IPS DF 6.9 (cell line): ENCODE measurements at regions not wholly inside any gene's neighbourhood (a gene's known extent, or its start where the extent isn't known, plus 50 kb on each side); places are given as distances from the start of the nearest gene placed in this dataset.

Experiments
- DNase-seq: peaks from one replicate; pipeline ENCODE4 v3.0.0-alpha.2; 2013; ENCODE audit warnings: low read depth, low spot score
- H3K27ac ChIP-seq: one replicate; pipeline ENCODE4 v1.5.1; 2013; ENCODE audit warnings: low read length, control low read depth
- H3K27me3 ChIP-seq: 2 replicates; pipeline ENCODE4 v1.6.1; 2013; ENCODE audit warnings: mild to moderate bottlenecking, low read length; ENCODE audit not compliant: control insufficient read depth, insufficient read depth
- H3K36me3 ChIP-seq: 2 replicates; pipeline ENCODE4 v1.6.1; 2013; ENCODE audit warnings: low read length; ENCODE audit not compliant: control insufficient read depth, insufficient read depth
- H3K4me1 ChIP-seq: 2 replicates; pipeline ENCODE4 v1.6.1; 2013; ENCODE audit warnings: low read length; ENCODE audit not compliant: control insufficient read depth, insufficient read depth
- H3K4me3 ChIP-seq: 2 replicates; pipeline ENCODE4 v1.5.1; 2013; ENCODE audit warnings: mild to moderate bottlenecking, low read length
- H3K9me3 ChIP-seq: 2 replicates; pipeline ENCODE4 v1.6.1; 2013; ENCODE audit warnings: low read length, inconsistent platforms; ENCODE audit not compliant: control insufficient read depth, insufficient read depth
- WGBS: extraction: QIAGEN DNeasy Blood & Tissue Kit; methylation state at CpG from one replicate; pipeline ENCODE4 v1.1.7; 2013; ENCODE audit warnings: mixed read lengths, missing lambda C conversion rate; ENCODE audit not compliant: insufficient read length, insufficient coverage; 5-methylcytosine and 5-hydroxymethylcytosine counted together

DNA sequence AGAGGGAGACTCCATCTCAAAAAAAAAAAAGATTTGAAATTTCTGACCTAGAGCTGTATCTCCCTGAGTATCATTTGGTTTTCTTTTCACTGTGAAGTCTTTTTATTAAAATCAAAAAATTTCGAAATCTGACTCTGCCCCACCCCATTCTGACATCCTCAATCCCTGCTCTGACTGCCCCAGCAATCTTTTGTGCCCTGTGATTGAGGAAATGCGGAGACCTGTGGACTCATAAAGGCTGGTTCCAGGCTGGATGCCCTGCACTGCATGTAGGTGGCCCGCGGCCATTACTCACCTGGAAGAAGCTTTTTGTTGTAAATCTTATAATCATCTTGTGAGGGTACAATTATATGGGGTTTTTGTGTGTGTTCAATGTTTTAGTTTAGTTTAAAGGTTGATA, 147.3 kb upstream of the SEMA6D start:
- Histone ChIP-seq H3K27ac (no peak overlapping the region), H3K27me3 (no peaks in the 10 kb centered on the region), H3K4me1 (no peaks in the 10 kb centered on the region), H3K36me3 (no peaks in the 10 kb centered on the region), H3K9me3 (no peaks in the 10 kb centered on the region), H3K4me3 (no peak overlapping the region)
- no CpG with 5 or more reads among the region's 4 CpGs for WGBS
- no peak for DNase-seq

DNA sequence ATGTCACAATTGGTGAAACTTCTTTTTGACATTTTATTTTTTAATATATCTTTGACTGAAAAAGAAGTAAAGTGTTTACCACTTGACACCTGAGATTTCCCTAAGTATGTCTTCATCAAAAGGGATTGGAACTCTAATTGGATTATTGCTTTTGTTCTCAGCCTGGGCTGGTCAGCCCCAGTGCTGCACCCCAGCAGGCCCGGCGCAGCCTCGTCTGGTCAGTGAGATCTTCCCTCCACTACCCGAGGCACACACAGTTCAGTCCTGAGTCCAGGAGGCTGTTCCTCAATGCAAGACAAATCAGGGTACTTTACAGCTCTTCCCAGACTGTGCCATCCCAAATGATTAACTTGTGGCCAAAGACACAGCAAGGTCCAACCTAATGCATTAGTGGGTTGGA, 146.9 kb upstream of the SEMA6D start:
- WGBS: no CpG with 5 or more reads among the region's 4 CpGs

DNA sequence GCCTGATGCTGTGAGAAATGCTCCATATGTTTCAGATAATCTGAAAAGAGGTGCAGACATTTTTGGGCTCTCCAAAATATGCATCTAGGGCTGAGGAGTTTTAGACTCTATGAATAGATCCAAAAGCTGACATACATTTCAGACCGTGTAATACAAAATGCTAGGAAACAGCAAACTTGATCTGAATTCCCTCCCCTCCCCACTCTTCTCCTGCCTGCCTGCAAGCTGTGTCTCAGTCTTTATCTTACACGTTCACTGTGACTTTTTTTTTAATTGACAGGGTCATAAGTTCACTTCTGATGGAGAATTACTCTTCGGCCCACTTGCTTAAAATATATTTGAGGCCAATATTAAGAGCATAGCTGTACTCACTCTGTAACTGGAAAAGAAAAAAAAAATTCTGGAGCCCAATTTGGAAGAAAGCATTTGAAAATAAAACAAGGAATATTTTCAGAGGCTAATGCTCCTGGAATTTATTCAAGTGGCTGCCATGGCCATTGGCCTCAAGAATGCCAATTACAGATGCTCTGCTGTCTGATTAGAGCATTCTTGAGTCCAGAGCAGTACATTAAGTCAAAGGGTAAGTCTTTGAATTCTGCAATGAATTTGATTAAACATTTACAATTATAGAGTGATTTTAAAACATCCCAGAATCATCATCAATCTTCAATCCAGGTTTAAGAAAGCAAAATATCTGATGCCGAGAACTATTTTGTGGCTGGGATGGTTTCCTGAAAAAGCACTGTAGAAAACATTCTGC, 146.2 kb upstream of the SEMA6D start:
- Histone ChIP-seq H3K9me3 (no peaks in the 10 kb centered on the region), H3K4me1 (no peaks in the 10 kb centered on the region), H3K27ac (no peak overlapping the region), H3K27me3 (no peaks in the 10 kb centered on the region), H3K4me3 (no peak overlapping the region), H3K36me3 (no peaks in the 10 kb centered on the region)
- no CpG with 5 or more reads among the region's 4 CpGs for WGBS
- no peak for DNase-seq

More for the DNA sequence above, 146.9 kb upstream of the SEMA6D start:
- Histone ChIP-seq H3K9me3 (no peaks in the 10 kb centered on the region), H3K4me1 (no peaks in the 10 kb centered on the region), H3K36me3 (no peaks in the 10 kb centered on the region), H3K4me3 (no peak overlapping the region), H3K27me3 (no peaks in the 10 kb centered on the region), H3K27ac (no peak overlapping the region)
- no peak for DNase-seq

DNA sequence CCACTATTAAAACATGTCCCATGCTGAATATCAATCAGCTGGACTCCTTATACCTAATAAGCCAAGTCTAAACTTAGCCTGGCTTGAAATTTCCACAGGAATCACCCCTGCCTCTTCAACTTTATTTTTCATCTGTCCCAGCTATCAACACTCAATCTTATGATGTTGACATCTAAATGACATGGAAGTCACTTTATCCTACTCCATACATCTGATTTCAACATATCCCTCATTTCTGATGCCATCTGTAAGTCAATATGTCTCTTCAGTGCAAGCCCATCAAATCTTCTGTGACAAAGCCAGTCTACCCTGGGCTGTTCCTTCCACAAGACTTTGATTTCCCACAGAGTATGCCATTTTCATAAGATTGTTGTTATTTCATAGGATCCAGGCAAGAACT, 143.6 kb upstream of the SEMA6D start:
- Histone ChIP-seq H3K4me3 (no peak overlapping the region), H3K27ac (no peak overlapping the region), H3K4me1 (no peaks in the 10 kb centered on the region), H3K9me3 (no peaks in the 10 kb centered on the region), H3K36me3 (no peaks in the 10 kb centered on the region), H3K27me3 (no peaks in the 10 kb centered on the region)
- no peak for DNase-seq

DNA sequence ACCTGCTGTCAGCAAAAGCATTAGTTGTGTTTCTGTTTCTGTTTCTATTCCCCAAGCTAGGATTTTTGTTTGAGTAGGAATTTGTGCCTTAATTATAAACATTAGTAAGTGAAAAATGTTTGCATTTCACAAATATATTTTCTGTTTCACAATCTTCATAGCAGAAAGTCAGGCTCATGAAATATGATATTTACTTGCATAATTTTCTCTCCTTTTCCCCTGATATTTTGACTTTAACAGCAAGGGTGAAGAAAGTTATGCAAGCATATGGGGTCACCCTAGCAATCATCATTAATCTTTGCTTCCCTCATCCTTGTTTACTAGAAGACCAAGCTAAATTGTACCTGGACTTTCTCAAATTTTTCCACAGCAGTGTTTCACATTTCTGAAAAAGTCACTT, 140.3 kb upstream of the SEMA6D start:
- H3K9me3 ChIP-seq: no peaks in the 10 kb centered on the region
- H3K4me3 ChIP-seq: no peak overlapping the region
- no peak for DNase-seq

DNA sequence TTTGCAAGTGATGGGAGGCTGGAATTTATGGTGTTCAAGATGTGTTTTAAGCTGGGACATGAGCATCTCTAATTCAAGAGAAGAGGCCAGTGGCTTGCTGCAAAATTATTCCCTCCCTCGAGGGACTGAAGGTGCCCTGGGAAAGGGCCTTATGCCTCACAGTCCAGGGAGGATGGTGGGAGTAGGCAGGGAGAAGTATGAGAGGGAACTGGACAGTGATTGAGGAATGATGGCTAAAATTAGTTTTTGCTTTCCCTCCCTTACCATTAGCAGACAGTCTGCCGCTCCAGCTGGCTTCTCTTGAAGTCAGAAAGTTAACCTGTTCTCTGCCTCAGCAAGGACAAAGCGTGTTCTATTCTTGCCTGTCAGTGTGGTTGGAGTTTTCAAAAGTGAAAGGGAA, 139.8 kb upstream of the SEMA6D start:
- no peak for DNase-seq

More for the DNA sequence above, 140.3 kb upstream of the SEMA6D start:
- Histone ChIP-seq H3K27ac (no peak overlapping the region), H3K4me1 (peaks cover 1% of the 10 kb centered on the region; the same call in 1 of the 2 replicates), H3K27me3 (no peaks in the 10 kb centered on the region), H3K36me3 (no peaks in the 10 kb centered on the region)

DNA sequence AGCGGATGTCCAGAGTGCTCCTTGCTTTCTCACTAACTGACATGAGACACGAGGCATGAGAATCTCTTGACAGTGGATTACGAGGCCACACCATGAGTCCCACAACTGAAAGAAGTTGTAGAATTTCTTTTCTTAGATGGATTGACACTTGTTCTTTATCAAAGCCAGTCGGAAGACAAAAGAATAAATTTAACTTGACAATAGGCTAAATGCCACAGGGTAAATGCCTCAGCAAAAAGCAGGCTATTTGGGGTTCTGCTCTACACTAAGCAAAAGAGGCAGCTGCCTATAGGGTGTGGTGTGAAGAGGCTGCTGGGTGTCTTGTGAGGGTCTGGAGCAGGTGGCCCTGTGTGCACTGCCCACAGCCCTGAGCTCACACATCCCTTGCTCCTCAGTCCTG, 135.1 kb upstream of the SEMA6D start:
- no peaks in the 10 kb centered on the region for H3K9me3 ChIP-seq
- H3K4me3 ChIP-seq: no peak overlapping the region
- H3K27ac ChIP-seq: no peak overlapping the region
- peaks cover 6% of the 10 kb centered on the region for H3K4me1 ChIP-seq
- H3K36me3 ChIP-seq: no peaks in the 10 kb centered on the region
- no peaks in the 10 kb centered on the region for H3K27me3 ChIP-seq
- no peak for DNase-seq
- WGBS: no CpG with 5 or more reads among the region's 4 CpGs

More for the DNA sequence above, 139.8 kb upstream of the SEMA6D start:
- WGBS: no CpG with 5 or more reads among the region's 3 CpGs
- Histone ChIP-seq H3K27me3 (no peaks in the 10 kb centered on the region), H3K4me1 (peaks cover 2% of the 10 kb centered on the region; the same call in 1 of the 2 replicates), H3K36me3 (no peaks in the 10 kb centered on the region), H3K4me3 (no peak overlapping the region), H3K9me3 (no peaks in the 10 kb centered on the region), H3K27ac (no peak overlapping the region)

DNA sequence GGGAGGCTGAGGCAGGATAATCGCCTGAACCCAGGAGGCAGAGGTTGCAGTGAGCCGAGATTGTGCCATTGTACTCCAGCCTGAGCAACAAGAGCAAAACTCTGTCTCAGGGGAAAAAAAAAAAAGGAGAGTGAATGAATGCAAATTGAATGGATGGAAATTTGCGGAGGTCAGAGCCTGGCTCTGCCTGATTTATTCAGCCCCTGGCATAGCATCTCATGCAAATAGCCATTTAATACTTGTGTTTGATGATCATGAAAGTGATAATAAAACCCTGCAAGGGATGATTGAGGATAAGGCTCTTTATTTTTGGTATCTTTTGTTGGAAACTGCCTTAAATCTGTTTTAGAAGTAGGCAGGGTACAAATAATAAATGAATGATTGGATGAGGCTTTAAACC, 133.0 kb upstream of the SEMA6D start:
- Histone ChIP-seq H3K9me3 (no peaks in the 10 kb centered on the region), H3K4me3 (no peak overlapping the region), H3K36me3 (no peaks in the 10 kb centered on the region), H3K4me1 (peaks cover 6% of the 10 kb centered on the region), H3K27me3 (no peaks in the 10 kb centered on the region), H3K27ac (no peak overlapping the region)
- no peak for DNase-seq
- WGBS: no CpG with 5 or more reads among the region's 3 CpGs

DNA sequence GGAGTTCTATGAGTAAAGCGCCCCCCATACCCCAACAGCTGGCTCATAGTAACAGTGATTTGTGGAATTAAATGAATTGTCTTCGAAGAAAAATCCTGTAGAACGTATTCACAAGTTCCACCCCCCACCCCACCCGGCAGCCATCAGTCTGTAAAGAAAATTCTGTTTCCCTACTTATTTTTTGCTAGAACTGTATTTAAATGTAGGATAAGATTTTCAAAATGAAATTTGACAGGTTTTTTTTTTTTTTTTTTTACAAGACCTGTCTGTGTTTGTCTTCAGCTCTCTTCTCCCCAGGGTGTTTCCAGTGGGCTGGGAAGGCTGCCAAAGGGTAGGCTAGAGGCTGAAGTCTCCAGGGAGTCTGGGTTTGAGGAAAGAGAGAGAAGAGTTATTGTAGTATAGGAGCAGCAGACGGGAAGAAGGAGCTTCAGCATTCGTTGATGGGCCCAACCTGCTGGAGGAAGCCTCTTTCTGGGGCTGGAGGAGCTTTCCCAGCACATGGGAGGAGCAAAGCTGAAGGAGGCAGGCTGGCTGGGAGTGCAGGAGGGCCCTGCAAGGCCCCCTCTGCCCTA, 130.6 kb upstream of the SEMA6D start:
- H3K4me3 ChIP-seq: no peak overlapping the region
- no peaks in the 10 kb centered on the region for H3K27me3 ChIP-seq
- no peaks in the 10 kb centered on the region for H3K36me3 ChIP-seq
- WGBS: no CpG with 5 or more reads among the region's 6 CpGs
- no peaks in the 10 kb centered on the region for H3K9me3 ChIP-seq
- no peak overlapping the region for H3K27ac ChIP-seq
- DNase-seq: no peak
- H3K4me1 ChIP-seq: peaks cover 6% of the 10 kb centered on the region

DNA sequence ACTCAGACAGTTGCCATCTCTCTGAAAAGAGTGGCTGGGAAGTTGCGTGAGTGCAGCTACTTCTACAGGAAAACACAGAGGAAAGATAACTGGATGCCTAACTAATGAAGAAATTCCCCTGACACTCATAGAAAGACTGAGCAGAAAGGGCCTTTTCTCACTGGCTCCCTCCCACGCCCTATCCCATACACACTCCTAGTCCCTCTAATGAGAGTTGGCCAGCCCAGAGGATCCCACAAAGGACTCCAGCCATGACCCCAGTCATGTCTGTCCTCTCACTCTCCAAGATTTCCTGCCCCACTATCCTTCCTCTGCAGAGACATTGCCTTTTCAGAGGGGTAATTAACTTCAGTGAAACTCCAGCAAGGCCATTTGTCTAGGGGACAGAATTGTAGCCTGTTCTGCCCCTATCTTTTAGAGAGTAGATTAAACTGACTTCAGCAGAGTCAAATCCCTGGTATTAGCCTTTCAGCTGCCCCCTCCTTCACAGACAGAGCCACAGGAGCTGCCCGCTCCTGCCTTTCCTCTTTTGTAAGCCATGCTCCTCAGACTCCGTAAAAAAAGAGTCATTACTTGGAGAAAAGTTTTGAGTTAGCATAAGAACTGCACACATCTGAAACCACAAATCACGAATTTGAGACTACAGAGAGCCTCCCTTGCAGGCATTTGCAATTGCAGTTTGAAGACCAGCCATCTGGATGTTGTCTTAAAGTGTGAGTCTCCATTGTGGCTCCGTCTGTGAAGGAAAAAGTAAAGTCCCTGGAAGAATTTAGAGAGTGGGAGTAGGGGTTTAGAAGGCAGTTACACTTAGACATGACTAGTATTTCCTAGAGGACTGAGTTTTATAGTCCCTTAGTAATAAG, 129.1 kb upstream of the SEMA6D start:
- Histone ChIP-seq H3K9me3 (no peaks in the 10 kb centered on the region), H3K4me3 (no peak overlapping the region), H3K4me1 (peaks cover 1% of the 10 kb centered on the region; the same call in 1 of the 2 replicates), H3K27me3 (no peaks in the 10 kb centered on the region), H3K27ac (no peak overlapping the region), H3K36me3 (no peaks in the 10 kb centered on the region)
- no peak for DNase-seq
- WGBS: no CpG with 5 or more reads among the region's 6 CpGs
